Panc1 (cell line): ENCODE measurements at regions not wholly inside any gene's neighbourhood (a gene's known extent, or its start where the extent isn't known, plus 50 kb on each side); places are given as distances from the start of the nearest gene placed in this dataset.

Source experiments
- ATAC-seq: fragments of 200-7000 bp; cut with Tn5 transposase; 2 replicates; pipeline ENCODE4 v1.9.1; 2020; ENCODE audit warnings: mild to moderate bottlenecking, moderate library complexity
- BruUV-seq: library from RNA; stranded (reverse); fragments of 400-500 nt; replicated peaks from 2 replicates; lab custom pipeline; 2021; lab: Mats Ljungman, UMichigan
- CTCF ChIA-PET: fragments of 300-600 bp; sonication (Branson Sonifier 250); formaldehyde crosslinking; loops from one replicate; lab custom pipeline; 2022; ENCODE audit warnings: antibody characterized with exemption; lab: Charles Lee
- POLR2A ChIA-PET: fragments of 300-600 bp; sonication (Branson Sonifier 250); formaldehyde crosslinking; loops from one replicate; lab custom pipeline; 2022; ENCODE audit warnings: antibody characterized with exemption; lab: Charles Lee
- DNase-seq: peaks from one replicate; pipeline ENCODE4 v3.0.0-alpha.2; 2010; ENCODE audit warnings: low read depth, low spot score
- H3K27ac ChIP-seq: 2 replicates; pipeline ENCODE4 v1.5.1; 2011; ENCODE audit warnings: mild to moderate bottlenecking, low read length, inconsistent platforms
- H3K27me3 ChIP-seq: fragments of 200-500 bp; sonication (Bioruptor generic); 2 replicates; pipeline ENCODE4 v1.6.0; 2014; ENCODE audit warnings: low read length, inconsistent platforms; ENCODE audit not compliant: control insufficient read depth, insufficient read depth
- H3K36me3 ChIP-seq: fragments of 200-500 bp; sonication (Bioruptor generic); 2 replicates; pipeline ENCODE4 v1.5.1; 2014; ENCODE audit warnings: inconsistent platforms, mild to moderate bottlenecking, low read length, moderate library complexity; ENCODE audit not compliant: control insufficient read depth, insufficient read depth
- H3K4me1 ChIP-seq: 2 replicates; pipeline ENCODE4 v1.5.1; 2011; ENCODE audit warnings: inconsistent platforms, mild to moderate bottlenecking, low read length, moderate library complexity; ENCODE audit not compliant: control insufficient read depth, insufficient read depth
- H3K4me3 ChIP-seq, 2 experiments: 2 replicates each; pipeline ENCODE4 v1.5.1; 2011 to 2012; ENCODE audit warnings: low read depth in 2 of 2, low read length in 2 of 2, mild to moderate bottlenecking in 2 of 2, inconsistent platforms in 1 of 2, moderate library complexity in 1 of 2
- H3K9me3 ChIP-seq: fragments of 200-500 bp; sonication (Bioruptor generic); 2 replicates; pipeline ENCODE4 v1.5.1; 2014; ENCODE audit warnings: low read depth, mild to moderate bottlenecking, inconsistent platforms, low read length, moderate library complexity; ENCODE audit not compliant: control insufficient read depth, insufficient read depth
- CTCF ChIP-seq: fragments of 450-650 bp; IDR thresholded peaks from 2 replicates; pipeline ENCODE4 v1.5.1; 2017; ENCODE audit warnings: mild to moderate bottlenecking
- POLR2AphosphoS5 ChIP-seq: IDR thresholded peaks from 2 replicates; pipeline ENCODE4 v1.6.1; 2012; ENCODE audit warnings: mild to moderate bottlenecking, low read depth, low read length, moderate library complexity
- REST ChIP-seq, 2 experiments: IDR thresholded peaks; 2 replicates each; pipeline ENCODE4 v1.6.1; 2011 to 2012; ENCODE audit warnings: low read depth in 2 of 2, control low read depth in 1 of 2, low read length in 1 of 2, mild to moderate bottlenecking in 1 of 2, moderate library complexity in 1 of 2; ENCODE audit not compliant: insufficient read depth in 1 of 2
- SIN3A ChIP-seq: IDR thresholded peaks from 2 replicates; pipeline ENCODE4 v1.6.1; 2012; ENCODE audit warnings: low read depth, mild to moderate bottlenecking, low read length, moderate library complexity, borderline replicate concordance; ENCODE audit not compliant: insufficient read depth
- TCF7L2 ChIP-seq: IDR thresholded peaks from 2 replicates; pipeline ENCODE4 v1.6.1; 2011; ENCODE audit warnings: mild to moderate bottlenecking, low read depth, low read length, inconsistent platforms
- in situ Hi-C: cut with HindIII; loops from 2 replicates; pipeline ENCODE4 v1.10.0; 2016; ENCODE audit warnings: low sequenced_read_pairs, low pct_unique_long_range_greater_than_20kb
- intact Hi-C: fragments of 100-400 bp; cut with micrococcal nuclease; formaldehyde crosslinking; loops from one replicate; pipeline ENCODE4 v1.10.0; 2022; ENCODE audit not compliant: unreplicated experiment

- Histone ChIP-seq H3K4me3 (no peak overlapping the region), H3K9me3 (no peaks in the 10 kb centered on the region), H3K27ac (no peak overlapping the region), H3K27me3 (no peaks in the 10 kb centered on the region), H3K36me3 (no peaks in the 10 kb centered on the region), H3K4me1 (no peaks in the 10 kb centered on the region)
- intact Hi-C loops (no loop called here), in situ Hi-C loops (no loop called here)
- ChIA-PET POLR2A (no interaction called here), CTCF (no interaction called here)
- TF ChIP-seq TCF7L2 (no peak), POLR2AphosphoS5 (no peak), SIN3A (no peak), CTCF (no peak), REST (IDR thresholded peaks at IDR 0.05; ENCODE audit: insufficient read depth in 1 of 2, low read depth in 2 of 2, low read length in 1 of 2) (no peak)
- DNase-seq (no peak), ATAC-seq (no peak)
- no TSS peak for BruUV-seq
Observed at GRCh38 chr4:181018472-181018871, 1224.7 kb upstream of the TENM3 start.

- TF ChIP-seq CTCF (no peak), REST (IDR thresholded peaks at IDR 0.05; ENCODE audit: insufficient read depth in 1 of 2, low read depth in 2 of 2, low read length in 1 of 2) (no peak), SIN3A (no peak), TCF7L2 (no peak), POLR2AphosphoS5 (no peak)
- POLR2A ChIA-PET: no interaction called here
- Histone ChIP-seq H3K27ac (no peak overlapping the region), H3K9me3 (no peaks in the 10 kb centered on the region), H3K36me3 (no peaks in the 10 kb centered on the region), H3K4me3 (no peak overlapping the region), H3K27me3 (no peaks in the 10 kb centered on the region), H3K4me1 (no peaks in the 10 kb centered on the region)
- intact Hi-C loops (no loop called here), in situ Hi-C loops (no loop called here)
- BruUV-seq: no TSS peak
- no peak for DNase-seq
- CTCF ChIA-PET: no interaction called here
- ATAC-seq: no peak
Observed at GRCh38 chr4:181018913-181019312, 1224.3 kb upstream of the TENM3 start.
